T-helper 2 cell treated with Interferon-gamma antibody and Interleukin-4, amounts not matched to agents 100 ng/mL and 5 ng/mL, for 36 hours (primary cell): ENCODE measurements at regions not wholly inside any gene's neighbourhood (a gene's known extent, or its start where the extent isn't known, plus 50 kb on each side); places are given as distances from the start of the nearest gene placed in this dataset.

Source experiments
- intact Hi-C: fragments of 100-400 bp; cut with micrococcal nuclease; formaldehyde crosslinking; loops from one replicate; pipeline ENCODE4 v1.15.1; 2023

GRCh38 chr4:10204401-10205058 is 87.9 kb upstream of the WDR1 start:
- intact Hi-C loops, result no loop called here

- intact Hi-C loops, result no loop called here
Measured at GRCh38 chr4:10203851-10204250, 87.3 kb upstream of the WDR1 start.

DNA sequence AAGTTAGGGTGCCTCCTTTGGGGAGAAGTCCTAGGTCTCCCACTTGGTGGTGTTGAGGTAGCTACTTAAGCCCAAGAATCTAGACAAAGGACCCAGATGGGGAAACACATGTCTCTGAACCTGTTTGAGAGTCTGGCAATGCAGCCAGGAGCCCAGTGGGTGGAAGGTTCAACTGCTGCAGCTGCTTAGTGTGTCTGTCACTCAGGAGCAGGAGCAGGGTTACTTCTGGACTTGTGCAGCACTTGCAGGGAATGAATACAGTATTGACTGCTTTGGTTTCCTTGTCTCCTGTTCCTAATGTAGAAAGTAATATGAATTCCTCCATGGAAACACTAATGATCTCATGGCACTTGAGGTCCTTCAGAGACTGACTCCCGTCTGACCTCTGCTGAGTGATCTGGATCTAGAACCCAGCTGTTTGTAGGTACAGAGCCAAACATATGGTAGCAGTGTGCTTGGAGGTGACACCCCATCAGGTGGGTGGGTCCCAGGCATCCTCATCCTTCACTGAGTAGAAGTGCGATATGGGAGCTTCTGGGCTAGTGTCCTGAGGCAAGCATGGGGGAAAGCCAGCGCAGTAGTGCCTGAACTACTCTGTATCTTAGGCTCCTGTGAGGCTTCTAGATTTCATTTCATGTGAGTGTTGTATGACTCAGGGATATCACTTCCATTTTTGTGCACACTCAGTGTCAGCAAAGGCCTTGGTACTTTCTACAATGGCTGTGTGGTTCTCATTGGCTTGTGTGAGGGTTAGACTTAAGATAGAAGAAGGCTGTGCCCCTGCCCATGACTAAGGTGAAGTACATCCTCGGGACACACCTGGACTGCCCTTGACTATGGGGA is 85.0 kb upstream of the WDR1 start:
- intact Hi-C loops, result no loop called here

GRCh38 chr4:10200869-10201268 is 84.3 kb upstream of the WDR1 start:
- intact Hi-C loops, result no loop called here

GRCh38 chr4:10198365-10198764 is 81.8 kb upstream of the WDR1 start:
- intact Hi-C loops, result no loop called here

DNA sequence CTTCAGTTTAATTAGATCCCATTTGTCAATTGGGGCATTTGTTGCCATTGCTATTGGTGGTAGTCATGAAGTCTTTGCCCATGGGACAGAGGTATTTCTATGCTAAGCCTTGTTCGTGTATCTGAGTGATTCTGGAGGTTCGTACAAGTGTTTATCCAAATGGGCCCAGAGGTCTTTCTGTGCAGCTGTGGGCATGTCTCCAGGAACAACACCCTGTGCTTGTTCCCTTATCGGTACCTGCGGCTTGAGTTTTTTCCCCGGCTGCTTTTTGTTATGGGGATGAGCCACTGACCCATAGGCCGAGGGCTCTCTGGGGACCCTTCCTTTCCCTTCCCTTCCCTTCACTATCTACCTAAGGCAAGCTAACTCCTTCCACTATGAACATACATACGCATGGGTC is 81.4 kb upstream of the WDR1 start:
- intact Hi-C loops, result no loop called here

GRCh38 chr4:10196191-10196590 is 79.6 kb upstream of the WDR1 start:
- intact Hi-C loops, result no loop called here

- intact Hi-C loops, result no loop called here
Measured at GRCh38 chr4:10192331-10192730, 75.7 kb upstream of the WDR1 start.

DNA sequence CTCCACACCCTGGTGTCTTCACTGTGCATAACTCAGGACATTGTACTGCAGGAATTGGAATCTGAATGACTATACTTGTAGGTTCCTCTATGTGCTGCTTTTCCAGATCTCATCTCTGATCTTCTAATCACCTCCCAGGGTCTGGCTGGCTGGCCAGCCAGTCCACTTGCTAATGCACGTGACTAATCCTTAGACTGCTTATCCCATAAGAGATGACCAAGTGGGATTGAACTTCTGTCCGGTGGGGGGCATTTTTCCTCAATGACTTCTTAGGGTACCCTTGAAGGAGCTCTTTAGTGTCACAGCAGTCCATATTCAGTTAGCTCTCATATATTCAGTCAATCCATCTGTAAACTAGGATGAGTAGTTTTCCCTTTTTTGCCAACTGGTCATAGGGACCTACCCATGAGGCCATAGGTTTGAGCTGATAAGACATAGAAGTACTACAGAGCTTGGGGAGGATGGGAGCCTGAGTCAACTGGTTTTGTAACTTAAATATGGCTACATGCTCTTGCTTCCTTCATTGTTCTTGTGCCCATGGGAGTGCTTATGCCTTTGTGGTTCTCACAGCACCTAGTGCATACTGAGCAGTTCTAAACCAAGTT is 71.9 kb upstream of the WDR1 start:
- intact Hi-C loops, result no loop called here

- intact Hi-C loops, result no loop called here
Measured at GRCh38 chr4:10186228-10187214, 69.9 kb upstream of the WDR1 start.

DNA sequence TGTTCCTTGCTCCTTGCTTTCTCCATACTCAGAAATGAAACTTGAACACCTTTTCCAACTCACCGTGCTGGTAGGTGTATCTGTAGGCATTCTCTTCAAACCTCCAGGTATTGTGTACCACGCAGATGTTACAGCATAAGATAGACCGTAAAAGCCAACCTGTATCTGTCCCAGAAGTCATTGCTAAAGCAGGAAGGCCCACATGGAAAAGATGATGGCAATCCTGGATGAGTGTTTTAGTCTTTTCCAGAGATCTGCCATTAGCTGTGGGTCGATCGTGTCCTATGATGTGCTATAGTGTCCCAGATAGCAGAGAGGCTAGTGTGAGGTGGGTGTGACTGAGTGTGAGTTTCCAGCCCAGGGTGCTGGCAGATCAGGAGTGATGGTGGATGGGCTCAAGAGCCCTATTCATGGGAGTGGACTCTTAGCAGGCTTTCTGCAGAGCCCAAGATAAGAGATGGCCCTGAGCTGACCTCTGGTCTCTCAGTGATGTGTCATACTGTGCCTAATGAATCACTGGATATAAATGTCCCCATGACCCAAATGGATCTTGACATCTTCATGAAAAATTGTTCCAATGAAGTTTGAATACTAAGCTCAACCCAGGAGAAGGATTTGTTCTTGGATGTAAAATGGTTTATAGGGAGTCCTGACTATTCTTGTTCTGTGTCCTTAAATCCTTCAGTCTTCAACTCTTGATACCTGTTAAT is 69.1 kb upstream of the WDR1 start:
- intact Hi-C loops, result no loop called here

- intact Hi-C loops, result loop anchor here (5.0 kb wide), 1 partner anchor 87 kb away; no protein-coding TSS in a partner anchor
Measured at GRCh38 chr4:10184501-10184938, 67.9 kb upstream of the WDR1 start.

- intact Hi-C loops, result loop anchor here (5.0 kb wide), 1 partner anchor 87 kb away; no protein-coding TSS in a partner anchor
Measured at GRCh38 chr4:10184041-10184440, 67.4 kb upstream of the WDR1 start.

DNA sequence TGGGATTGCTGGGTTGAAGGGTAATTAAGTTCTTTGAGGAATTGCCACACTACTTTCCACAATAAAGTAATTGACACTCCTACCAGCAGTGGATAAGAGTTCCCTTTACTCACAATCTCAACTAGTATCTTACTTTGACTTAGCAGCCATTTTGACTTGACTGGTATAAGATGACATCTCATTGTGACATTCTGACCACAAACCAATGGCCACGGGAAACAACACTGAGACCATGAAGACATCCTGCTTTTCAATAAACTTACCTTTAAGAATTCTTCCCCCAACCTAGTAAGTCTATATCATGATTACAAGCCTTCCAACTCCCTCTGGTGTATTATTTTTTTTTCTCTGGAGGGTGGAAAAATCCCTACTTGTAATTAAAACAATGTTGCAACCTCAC is 66.9 kb upstream of the WDR1 start:
- intact Hi-C loops, result loop anchor here (1.0 to 5.0 kb wide), 3 partner anchors 86 to 1287 kb away; no protein-coding TSS in a partner anchor

DNA sequence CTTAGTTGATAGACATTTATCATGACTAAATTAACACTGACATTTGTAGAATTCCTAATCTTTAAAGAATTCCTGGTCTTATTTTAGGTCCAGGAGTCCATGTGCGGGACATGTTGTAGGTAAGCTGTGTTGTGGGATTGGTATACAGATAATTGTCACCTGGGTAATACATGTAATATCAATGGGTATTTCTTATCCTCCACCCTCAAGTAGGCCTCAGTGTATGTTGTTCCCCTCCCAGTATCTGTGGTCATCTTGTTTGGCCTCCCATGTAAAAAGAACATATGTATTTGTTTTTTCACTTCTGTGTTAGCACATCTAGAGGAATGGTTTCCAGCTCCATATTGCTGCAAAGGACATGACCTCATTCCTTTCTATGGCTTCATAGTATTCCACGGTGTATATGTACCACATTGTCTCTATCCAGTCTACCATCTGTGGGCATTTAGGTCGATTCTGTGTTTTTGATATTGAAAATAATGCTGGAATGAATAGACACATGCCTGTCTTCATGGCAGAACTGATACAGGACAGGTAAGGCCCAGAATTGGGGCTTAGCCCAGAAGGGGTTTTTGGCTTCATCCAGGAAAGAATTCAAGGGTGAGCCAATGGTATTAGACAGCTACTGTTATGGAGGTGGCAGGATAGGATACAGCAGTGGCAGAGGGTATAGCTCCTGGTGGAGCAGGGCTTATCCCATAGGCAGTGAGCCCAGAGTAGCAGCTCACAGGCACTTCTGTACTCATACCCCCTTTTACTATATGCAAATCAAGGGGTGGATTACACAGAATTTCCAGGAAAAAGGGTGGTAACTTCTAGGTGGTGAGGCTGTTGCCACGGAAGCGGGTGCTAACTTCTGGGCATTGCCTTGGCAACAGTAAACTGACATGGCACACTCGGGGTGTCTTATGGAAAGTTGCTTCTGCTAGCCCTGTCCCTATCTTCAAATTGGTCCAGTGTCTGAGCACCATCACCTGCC is 66.1 kb upstream of the WDR1 start:
- intact Hi-C loops, result loop anchor here (1.0 to 5.0 kb wide), 3 partner anchors 85 to 1288 kb away; no protein-coding TSS in a partner anchor

- intact Hi-C loops, result loop anchor here (2.0 to 5.0 kb wide), 5 partner anchors 19 to 1289 kb away; partner anchors contain the start of genes WDR1 and ZNF518B
Measured at GRCh38 chr4:10181745-10182445, 65.3 kb upstream of the WDR1 start.

- intact Hi-C loops, result loop anchor here (2.0 to 5.0 kb wide), 4 partner anchors 18 to 276 kb away; partner anchors contain the start of genes WDR1 and ZNF518B
Measured at GRCh38 chr4:10180927-10181744, 64.5 kb upstream of the WDR1 start.
